Panc1 (cell line): ENCODE measurements at regions not wholly inside any gene's neighbourhood (a gene's known extent, or its start where the extent isn't known, plus 50 kb on each side); places are given as distances from the start of the nearest gene placed in this dataset.

ENCODE experiments used
- ATAC-seq: fragments of 200-7000 bp; cut with Tn5 transposase; 2 replicates; pipeline ENCODE4 v1.9.1; 2020; ENCODE audit warnings: mild to moderate bottlenecking, moderate library complexity
- BruUV-seq: library from RNA; stranded (reverse); fragments of 400-500 nt; replicated peaks from 2 replicates; lab custom pipeline; 2021; lab: Mats Ljungman, UMichigan
- CTCF ChIA-PET: fragments of 300-600 bp; sonication (Branson Sonifier 250); formaldehyde crosslinking; loops from one replicate; lab custom pipeline; 2022; ENCODE audit warnings: antibody characterized with exemption; lab: Charles Lee
- POLR2A ChIA-PET: fragments of 300-600 bp; sonication (Branson Sonifier 250); formaldehyde crosslinking; loops from one replicate; lab custom pipeline; 2022; ENCODE audit warnings: antibody characterized with exemption; lab: Charles Lee
- DNase-seq: peaks from one replicate; pipeline ENCODE4 v3.0.0-alpha.2; 2010; ENCODE audit warnings: low read depth, low spot score
- H3K27ac ChIP-seq: 2 replicates; pipeline ENCODE4 v1.5.1; 2011; ENCODE audit warnings: mild to moderate bottlenecking, low read length, inconsistent platforms
- H3K27me3 ChIP-seq: fragments of 200-500 bp; sonication (Bioruptor generic); 2 replicates; pipeline ENCODE4 v1.6.0; 2014; ENCODE audit warnings: low read length, inconsistent platforms; ENCODE audit not compliant: control insufficient read depth, insufficient read depth
- H3K36me3 ChIP-seq: fragments of 200-500 bp; sonication (Bioruptor generic); 2 replicates; pipeline ENCODE4 v1.5.1; 2014; ENCODE audit warnings: inconsistent platforms, mild to moderate bottlenecking, low read length, moderate library complexity; ENCODE audit not compliant: control insufficient read depth, insufficient read depth
- H3K4me1 ChIP-seq: 2 replicates; pipeline ENCODE4 v1.5.1; 2011; ENCODE audit warnings: inconsistent platforms, mild to moderate bottlenecking, low read length, moderate library complexity; ENCODE audit not compliant: control insufficient read depth, insufficient read depth
- H3K4me3 ChIP-seq, 2 experiments: 2 replicates each; pipeline ENCODE4 v1.5.1; 2011 to 2012; ENCODE audit warnings: low read depth in 2 of 2, low read length in 2 of 2, mild to moderate bottlenecking in 2 of 2, inconsistent platforms in 1 of 2, moderate library complexity in 1 of 2
- H3K9me3 ChIP-seq: fragments of 200-500 bp; sonication (Bioruptor generic); 2 replicates; pipeline ENCODE4 v1.5.1; 2014; ENCODE audit warnings: low read depth, mild to moderate bottlenecking, inconsistent platforms, low read length, moderate library complexity; ENCODE audit not compliant: control insufficient read depth, insufficient read depth
- POLR2AphosphoS5 ChIP-seq: IDR thresholded peaks from 2 replicates; pipeline ENCODE4 v1.6.1; 2012; ENCODE audit warnings: mild to moderate bottlenecking, low read depth, low read length, moderate library complexity
- SIN3A ChIP-seq: IDR thresholded peaks from 2 replicates; pipeline ENCODE4 v1.6.1; 2012; ENCODE audit warnings: low read depth, mild to moderate bottlenecking, low read length, moderate library complexity, borderline replicate concordance; ENCODE audit not compliant: insufficient read depth
- TCF7L2 ChIP-seq: IDR thresholded peaks from 2 replicates; pipeline ENCODE4 v1.6.1; 2011; ENCODE audit warnings: mild to moderate bottlenecking, low read depth, low read length, inconsistent platforms
- in situ Hi-C: cut with HindIII; loops from 2 replicates; pipeline ENCODE4 v1.10.0; 2016; ENCODE audit warnings: low sequenced_read_pairs, low pct_unique_long_range_greater_than_20kb
- intact Hi-C: fragments of 100-400 bp; cut with micrococcal nuclease; formaldehyde crosslinking; loops from one replicate; pipeline ENCODE4 v1.10.0; 2022; ENCODE audit not compliant: unreplicated experiment
- TF ChIP-seq, protein P1 (sequence below), 2 experiments: IDR thresholded peaks; 2 replicates each; pipeline ENCODE4 v1.6.1; 2011 to 2012; ENCODE audit warnings: low read depth in 2 of 2, control low read depth in 1 of 2, low read length in 1 of 2, mild to moderate bottlenecking in 1 of 2, moderate library complexity in 1 of 2; ENCODE audit not compliant: insufficient read depth in 1 of 2
- TF ChIP-seq, protein P2 (sequence below): fragments of 450-650 bp; IDR thresholded peaks from 2 replicates; pipeline ENCODE4 v1.5.1; 2017; ENCODE audit warnings: mild to moderate bottlenecking

DNA sequence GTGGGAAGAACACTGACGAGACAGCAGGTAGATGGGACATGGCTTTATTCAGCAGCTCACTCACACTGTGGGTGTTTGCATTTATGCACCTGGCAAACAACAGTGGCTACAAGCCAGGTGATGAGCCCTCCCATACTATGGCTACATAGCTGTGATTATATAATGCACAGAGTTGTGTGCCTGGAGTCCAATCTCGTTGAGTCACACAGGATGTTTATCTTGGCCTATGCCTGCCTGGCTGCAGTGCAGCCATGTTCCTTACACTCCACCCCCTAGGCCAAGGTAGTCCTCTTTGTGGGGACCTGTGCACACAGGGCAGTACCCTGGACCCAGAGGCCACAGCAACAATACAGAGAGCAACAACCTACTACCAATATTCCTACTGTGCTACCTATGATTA is 1643.8 kb downstream of the MRPL39 start:
- CTCF ChIA-PET, result no interaction called here
- DNase-seq (no peak), ATAC-seq (no peak)
- Histone ChIP-seq H3K27me3 (no peaks in the 10 kb centered on the region), H3K36me3 (no peaks in the 10 kb centered on the region), H3K4me1 (no peaks in the 10 kb centered on the region), H3K4me3 (no peak overlapping the region), H3K9me3 (no peaks in the 10 kb centered on the region), H3K27ac (no peak overlapping the region)
- TF ChIP-seq, protein P1, sequence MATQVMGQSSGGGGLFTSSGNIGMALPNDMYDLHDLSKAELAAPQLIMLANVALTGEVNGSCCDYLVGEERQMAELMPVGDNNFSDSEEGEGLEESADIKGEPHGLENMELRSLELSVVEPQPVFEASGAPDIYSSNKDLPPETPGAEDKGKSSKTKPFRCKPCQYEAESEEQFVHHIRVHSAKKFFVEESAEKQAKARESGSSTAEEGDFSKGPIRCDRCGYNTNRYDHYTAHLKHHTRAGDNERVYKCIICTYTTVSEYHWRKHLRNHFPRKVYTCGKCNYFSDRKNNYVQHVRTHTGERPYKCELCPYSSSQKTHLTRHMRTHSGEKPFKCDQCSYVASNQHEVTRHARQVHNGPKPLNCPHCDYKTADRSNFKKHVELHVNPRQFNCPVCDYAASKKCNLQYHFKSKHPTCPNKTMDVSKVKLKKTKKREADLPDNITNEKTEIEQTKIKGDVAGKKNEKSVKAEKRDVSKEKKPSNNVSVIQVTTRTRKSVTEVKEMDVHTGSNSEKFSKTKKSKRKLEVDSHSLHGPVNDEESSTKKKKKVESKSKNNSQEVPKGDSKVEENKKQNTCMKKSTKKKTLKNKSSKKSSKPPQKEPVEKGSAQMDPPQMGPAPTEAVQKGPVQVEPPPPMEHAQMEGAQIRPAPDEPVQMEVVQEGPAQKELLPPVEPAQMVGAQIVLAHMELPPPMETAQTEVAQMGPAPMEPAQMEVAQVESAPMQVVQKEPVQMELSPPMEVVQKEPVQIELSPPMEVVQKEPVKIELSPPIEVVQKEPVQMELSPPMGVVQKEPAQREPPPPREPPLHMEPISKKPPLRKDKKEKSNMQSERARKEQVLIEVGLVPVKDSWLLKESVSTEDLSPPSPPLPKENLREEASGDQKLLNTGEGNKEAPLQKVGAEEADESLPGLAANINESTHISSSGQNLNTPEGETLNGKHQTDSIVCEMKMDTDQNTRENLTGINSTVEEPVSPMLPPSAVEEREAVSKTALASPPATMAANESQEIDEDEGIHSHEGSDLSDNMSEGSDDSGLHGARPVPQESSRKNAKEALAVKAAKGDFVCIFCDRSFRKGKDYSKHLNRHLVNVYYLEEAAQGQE (IDR thresholded peaks at IDR 0.05; ENCODE audit: insufficient read depth in 1 of 2, low read depth in 2 of 2, low read length in 1 of 2), result no peak
- TF ChIP-seq TCF7L2 (no peak), SIN3A (no peak), POLR2AphosphoS5 (no peak)
- TF ChIP-seq, protein P2, sequence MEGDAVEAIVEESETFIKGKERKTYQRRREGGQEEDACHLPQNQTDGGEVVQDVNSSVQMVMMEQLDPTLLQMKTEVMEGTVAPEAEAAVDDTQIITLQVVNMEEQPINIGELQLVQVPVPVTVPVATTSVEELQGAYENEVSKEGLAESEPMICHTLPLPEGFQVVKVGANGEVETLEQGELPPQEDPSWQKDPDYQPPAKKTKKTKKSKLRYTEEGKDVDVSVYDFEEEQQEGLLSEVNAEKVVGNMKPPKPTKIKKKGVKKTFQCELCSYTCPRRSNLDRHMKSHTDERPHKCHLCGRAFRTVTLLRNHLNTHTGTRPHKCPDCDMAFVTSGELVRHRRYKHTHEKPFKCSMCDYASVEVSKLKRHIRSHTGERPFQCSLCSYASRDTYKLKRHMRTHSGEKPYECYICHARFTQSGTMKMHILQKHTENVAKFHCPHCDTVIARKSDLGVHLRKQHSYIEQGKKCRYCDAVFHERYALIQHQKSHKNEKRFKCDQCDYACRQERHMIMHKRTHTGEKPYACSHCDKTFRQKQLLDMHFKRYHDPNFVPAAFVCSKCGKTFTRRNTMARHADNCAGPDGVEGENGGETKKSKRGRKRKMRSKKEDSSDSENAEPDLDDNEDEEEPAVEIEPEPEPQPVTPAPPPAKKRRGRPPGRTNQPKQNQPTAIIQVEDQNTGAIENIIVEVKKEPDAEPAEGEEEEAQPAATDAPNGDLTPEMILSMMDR, result no peak
- POLR2A ChIA-PET, result no interaction called here
- no TSS peak for BruUV-seq
- in situ Hi-C loops (no loop called here), intact Hi-C loops (no loop called here)

DNA sequence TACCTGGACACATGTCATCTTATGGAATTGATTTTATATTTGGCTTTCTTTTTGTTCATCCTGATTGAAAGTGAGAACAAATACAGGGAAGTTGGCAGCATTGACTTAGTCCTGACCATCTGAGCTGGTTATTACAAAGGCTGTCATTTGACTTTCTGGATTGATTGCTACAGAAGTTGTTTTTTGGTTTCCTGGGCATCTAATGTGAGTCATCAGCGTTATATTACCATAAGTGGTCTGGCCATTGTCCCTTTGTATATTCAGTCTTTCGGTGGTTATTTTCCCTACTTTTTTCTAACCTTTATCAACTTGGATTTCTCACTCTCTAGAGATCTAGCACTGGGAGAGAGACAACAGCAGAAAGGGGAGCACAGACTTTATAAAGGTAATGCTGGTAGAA is 1646.5 kb downstream of the MRPL39 start:
- no peak overlapping the region for H3K27ac ChIP-seq
- CTCF ChIA-PET, result no interaction called here
- no peak for TF ChIP-seq SIN3A
- TF ChIP-seq, protein P2, result no peak
- TF ChIP-seq TCF7L2, result no peak
- TF ChIP-seq POLR2AphosphoS5, result no peak
- TF ChIP-seq, protein P1 (IDR thresholded peaks at IDR 0.05; ENCODE audit: insufficient read depth in 1 of 2, low read depth in 2 of 2, low read length in 1 of 2), result no peak
- no peak for DNase-seq
- no peaks in the 10 kb centered on the region for H3K9me3 ChIP-seq
- no peaks in the 10 kb centered on the region for H3K36me3 ChIP-seq
- intact Hi-C loops, result no loop called here
- no peaks in the 10 kb centered on the region for H3K4me1 ChIP-seq
- no peaks in the 10 kb centered on the region for H3K27me3 ChIP-seq
- no peak overlapping the region for H3K4me3 ChIP-seq
- ATAC-seq, result no peak
- no TSS peak for BruUV-seq
- POLR2A ChIA-PET, result no interaction called here
- in situ Hi-C loops, result no loop called here
